ENCODE measurements at regions not wholly inside any gene's neighbourhood (a gene's known extent, or its start where the extent isn't known, plus 50 kb on each side); places are given as distances from the start of the nearest gene placed in this dataset.

DNA sequence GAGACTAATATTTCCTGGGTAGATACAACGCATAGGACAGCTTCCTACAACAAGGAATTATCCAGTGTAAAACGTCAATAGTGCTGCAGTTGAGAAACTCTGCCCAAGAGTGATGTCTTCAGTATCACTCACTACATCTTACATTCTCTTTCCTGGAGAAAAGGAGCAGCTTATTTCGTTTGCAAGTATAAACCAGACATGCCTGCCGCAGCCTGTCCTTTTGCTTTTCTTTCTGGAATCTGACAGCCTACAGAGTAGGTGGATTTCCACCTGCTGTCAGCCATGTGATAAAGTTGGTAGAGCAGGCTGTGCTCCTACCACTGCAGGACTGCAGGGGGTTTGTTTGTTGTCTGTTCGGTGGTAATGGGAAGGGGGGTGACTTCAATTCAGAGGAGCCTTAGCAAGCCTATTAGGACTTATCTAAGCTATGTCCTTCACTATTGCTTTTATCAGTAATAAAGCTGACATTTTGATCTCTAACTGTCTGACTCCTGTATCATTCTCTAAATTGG lies 439.1 kb downstream of the GRB14 start:
- no peaks in the 10 kb centered on the region for H3K9me3 ChIP-seq (ENCODE audit: insufficient read depth in 2 of 2, low read depth in 1 of 2, low read length in 1 of 2)
- H3K4ac ChIP-seq (replicated peaks; ENCODE audit: insufficient read length, low read depth, low read length) = no peak overlapping the region
- no peak overlapping the region for H3K56ac ChIP-seq (replicated peaks; ENCODE audit: insufficient read length, low read depth, low read length)
- H3K23ac ChIP-seq (ENCODE audit: insufficient read length) = no peak overlapping the region
- H4K91ac ChIP-seq (replicated peaks; ENCODE audit: insufficient read length, low read length) = no peak overlapping the region
- H3K4me1 ChIP-seq (replicated peaks in 1 of 4; ENCODE audit: control insufficient read depth in 3 of 4, insufficient read depth in 4 of 4, low read length in 3 of 4) = peaks cover 0 to 4% (median 1%) of the 10 kb centered on the region in 4 experiments; a peak in 3 of 7 replicates
- no peak overlapping the region for H4K8ac ChIP-seq (ENCODE audit: extremely low read depth, insufficient read depth, low read length)
- no peak overlapping the region for H2BK15ac ChIP-seq (ENCODE audit: low read length)
- H3K27ac ChIP-seq (ENCODE audit: low read depth, low read length) = no peak overlapping the region
- no peak overlapping the region for H3K18ac ChIP-seq (ENCODE audit: extremely low read depth, low read length)
- no peaks in the 10 kb centered on the region for H3K79me2 ChIP-seq (ENCODE audit: control insufficient read depth in 1 of 2, insufficient read depth in 2 of 2, low read length in 2 of 2)
- peak; percentile 63 for FAIRE-seq
- 57% methylated on average over 5 of the region's 5 CpGs; no CpG with 5 or more reads in 1 of the 2 experiments for WGBS, 2 experiments (ENCODE audit: extremely low coverage in 1 of 2, insufficient coverage in 1 of 2, insufficient read length in 1 of 2, insufficient replicate concordance in 2 of 2, low coverage in 1 of 2, low lambda C conversion rate in 2 of 2, missing lambda C conversion rate in 1 of 2)
- H3K79me1 ChIP-seq (ENCODE audit: low read depth, low read length) = no peaks in the 10 kb centered on the region
- no peak overlapping the region for H4K5ac ChIP-seq (ENCODE audit: insufficient read length, low read depth, low read length)
- no peak overlapping the region for H3K4me3 ChIP-seq (ENCODE audit: extremely low read depth in 1 of 4, insufficient read depth in 2 of 4, low read depth in 3 of 4, low read length in 4 of 4)
- POLR2A ChIA-PET (ENCODE audit: partially characterized antibody) = no interaction called here
- CTCF ChIA-PET (ENCODE audit: partially characterized antibody) = no interaction called here
- no peak overlapping the region for H2AFZ ChIP-seq (ENCODE audit: low read length)
- no peak overlapping the region for H3K4me2 ChIP-seq (ENCODE audit: insufficient read depth in 1 of 2, low read depth in 2 of 2, low read length in 2 of 2)
- no peak overlapping the region for H3K14ac ChIP-seq (ENCODE audit: insufficient read length)
- no peak overlapping the region for H2AK5ac ChIP-seq (ENCODE audit: low read depth, low read length)
- H3K27me3 ChIP-seq (replicated peaks in 1 of 4; ENCODE audit: control insufficient read depth in 3 of 4, extremely low read depth in 1 of 4, insufficient read depth in 3 of 4, low read length in 3 of 4) = peaks cover 0 to 1% (median 0%) of the 10 kb centered on the region in 4 experiments; a peak in 1 of 7 replicates
- no peak overlapping the region for H2BK12ac ChIP-seq (ENCODE audit: low read depth, low read length)
- H2BK5ac ChIP-seq (ENCODE audit: low read depth, low read length) = no peak overlapping the region
- H2BK20ac ChIP-seq (ENCODE audit: low read length) = no peak overlapping the region
- no peak overlapping the region for H2BK120ac ChIP-seq (replicated peaks; ENCODE audit: low read depth, low read length)
- H3K36me3 ChIP-seq (ENCODE audit: control insufficient read depth in 2 of 4, insufficient read depth in 4 of 4, low read length in 3 of 4) = no peaks in the 10 kb centered on the region
- H3K23me2 ChIP-seq (ENCODE audit: low read depth, low read length) = no peaks in the 10 kb centered on the region
- no peaks in the 10 kb centered on the region for H4K20me1 ChIP-seq (replicated peaks in 1 of 2; ENCODE audit: control insufficient read depth in 1 of 2, insufficient read depth in 2 of 2, low read length in 2 of 2)
- no peak overlapping the region for H3K9ac ChIP-seq (replicated peaks in 1 of 4; ENCODE audit: extremely low read depth in 1 of 4, low read depth in 3 of 4, low read length in 3 of 4)
- no peak for DNase-seq (ENCODE audit: low read depth in 1 of 2, low spot score in 2 of 2)
- TF ChIP-seq, protein P1, sequence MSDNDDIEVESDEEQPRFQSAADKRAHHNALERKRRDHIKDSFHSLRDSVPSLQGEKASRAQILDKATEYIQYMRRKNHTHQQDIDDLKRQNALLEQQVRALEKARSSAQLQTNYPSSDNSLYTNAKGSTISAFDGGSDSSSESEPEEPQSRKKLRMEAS (IDR thresholded peaks at IDR 0.05) = 0 out of 2 replicates have a peak, but pooled peaks have one; percentile 17
- TF ChIP-seq MAFK (IDR thresholded peaks at IDR 0.05; ENCODE audit: low read depth, low read length) = no peak
- no peak for TF ChIP-seq NANOG (IDR thresholded peaks at IDR 0.05; ENCODE audit: insufficient read depth, low read depth, low read length, poor library complexity, severe bottlenecking)
- no peak for TF ChIP-seq GTF2F1 (IDR thresholded peaks at IDR 0.05; ENCODE audit: borderline replicate concordance, low read depth, low read length)
- TF ChIP-seq CTBP2 (IDR thresholded peaks at IDR 0.05; ENCODE audit: borderline replicate concordance, insufficient read depth, insufficient read length, low read length) = no peak
- TF ChIP-seq KDM4A (IDR thresholded peaks at IDR 0.05; ENCODE audit: low read depth, low read length, severe bottlenecking) = no peak
- no peak for TF ChIP-seq TEAD4 (IDR thresholded peaks at IDR 0.05; ENCODE audit: low read depth, low read length)
- TF ChIP-seq RAD21 (IDR thresholded peaks at IDR 0.05 in 1 of 2, conservative IDR thresholded peaks at IDR 0.05 in 1 of 2; ENCODE audit: low read depth in 2 of 2, low read length in 2 of 2) = 0 out of 4 replicates have a peak, but pooled peaks of 1 of the 2 experiments have one; percentile 12
- no peak for TF ChIP-seq RFX5 (IDR thresholded peaks at IDR 0.05; ENCODE audit: borderline replicate concordance, low read depth, low read length)
- TF ChIP-seq HDAC2 (IDR thresholded peaks at IDR 0.05; ENCODE audit: borderline replicate concordance in 1 of 2, low read depth in 2 of 2, low read length in 2 of 2) = 0 out of 4 replicates have a peak, but pooled peaks of 1 of the 2 experiments have one; percentile 18
- TF ChIP-seq PHF8 (conservative IDR thresholded peaks at IDR 0.05; ENCODE audit: low read depth, low read length) = no peak

Measured in H1 (cell line).